Dedifferentiated amniotic fluid mesenchymal stem cell (primary cell): ENCODE measurements at regions not wholly inside any gene's neighbourhood (a gene's known extent, or its start where the extent isn't known, plus 50 kb on each side); places are given as distances from the start of the nearest gene placed in this dataset.

Experiments
- DNase-seq: peaks from one replicate; pipeline ENCODE4 v3.0.0-alpha.2; 2016; ENCODE audit errors: extremely low spot score

GRCh38 chr20:39111359-39112177 is 149.4 kb downstream of the DHX35 start:
- no peak for DNase-seq

DNA sequence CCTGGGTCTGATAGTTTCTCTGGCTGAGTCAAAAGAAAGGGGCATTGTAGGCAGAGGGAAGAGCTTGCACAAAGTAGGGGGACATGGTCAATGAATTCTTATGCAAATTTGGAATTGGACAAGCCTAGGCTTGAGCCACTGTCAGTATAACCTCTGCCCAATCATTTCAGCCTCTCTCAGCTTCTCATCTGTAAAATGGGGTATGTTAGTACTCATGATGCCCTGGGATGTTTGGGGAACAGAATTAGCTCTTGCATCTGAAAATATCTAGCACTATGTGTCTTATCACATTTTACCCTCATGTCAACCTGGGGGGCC is 148.6 kb downstream of the DHX35 start:
- DNase-seq: no peak

DNA sequence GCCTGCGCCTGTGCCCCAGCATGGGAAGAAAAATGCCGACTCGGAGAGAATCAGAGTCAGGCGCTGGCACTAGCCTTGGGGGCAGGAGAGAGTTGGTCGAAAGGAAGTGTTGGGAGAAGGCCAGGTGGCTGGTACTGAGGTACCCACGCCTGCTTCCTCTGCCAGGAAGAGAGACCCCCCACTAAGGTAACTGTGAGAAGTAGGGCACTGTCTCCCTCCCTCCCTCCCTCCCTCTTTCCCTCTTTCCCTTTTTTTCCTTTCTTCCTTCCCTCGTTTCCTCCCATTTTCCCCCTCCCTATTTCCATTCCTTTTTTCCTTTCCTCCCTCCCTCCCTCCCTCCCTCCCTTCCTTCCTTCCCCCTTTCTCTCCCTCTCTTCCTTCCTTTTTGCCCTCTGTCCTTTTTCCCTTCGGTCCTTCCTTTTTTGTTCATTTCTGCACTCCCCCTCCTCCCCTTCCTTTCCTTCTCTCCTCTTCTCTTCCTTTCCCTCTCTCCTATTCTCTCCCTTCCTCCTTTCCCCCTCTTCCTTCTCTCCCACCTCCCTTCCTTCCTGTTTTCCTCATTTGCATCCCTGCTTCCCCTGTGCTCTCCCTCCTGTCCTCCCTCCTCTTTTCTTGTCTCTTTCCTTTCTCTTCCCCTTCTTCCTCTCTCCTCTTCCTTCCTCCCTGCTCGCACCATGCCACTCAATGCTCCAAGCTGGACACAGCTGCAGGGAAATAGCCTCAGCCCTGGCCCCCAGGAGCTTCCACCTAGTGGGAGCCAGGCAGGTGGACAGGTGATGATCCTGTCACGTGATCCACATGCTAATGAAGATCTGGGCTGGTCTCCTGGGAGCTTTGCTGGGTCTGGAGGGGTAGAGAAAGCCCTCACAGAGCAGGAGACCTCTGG is 148.0 kb downstream of the DHX35 start:
- no peak for DNase-seq

GRCh38 chr20:39108746-39109145 is 146.6 kb downstream of the DHX35 start:
- no peak for DNase-seq

- no peak for DNase-seq
Measured at GRCh38 chr20:39107741-39108140, 145.6 kb downstream of the DHX35 start.

GRCh38 chr20:39106791-39107190 is 144.6 kb downstream of the DHX35 start:
- no peak for DNase-seq

DNA sequence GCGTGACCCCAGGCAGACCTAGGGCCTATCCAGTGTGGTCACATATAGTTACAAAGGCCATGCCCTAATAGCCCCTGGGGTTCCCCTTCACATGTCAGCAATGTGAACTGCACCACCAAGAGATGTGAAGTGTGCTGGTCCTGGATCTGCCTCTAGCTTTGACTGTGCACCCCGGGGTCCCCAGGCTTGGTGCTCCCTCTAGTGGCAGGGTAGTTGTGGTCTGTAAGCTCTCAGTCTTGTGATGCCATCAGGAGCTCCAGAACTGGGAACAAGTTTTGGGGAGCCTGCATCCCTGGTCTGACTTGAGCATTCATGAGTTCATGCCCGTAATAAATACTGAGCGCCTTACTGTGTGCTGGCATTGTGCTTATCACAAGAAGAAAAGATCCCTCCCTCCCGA is 143.4 kb downstream of the DHX35 start:
- no peak for DNase-seq

GRCh38 chr20:39103732-39104131 is 141.6 kb downstream of the DHX35 start:
- no peak for DNase-seq

DNA sequence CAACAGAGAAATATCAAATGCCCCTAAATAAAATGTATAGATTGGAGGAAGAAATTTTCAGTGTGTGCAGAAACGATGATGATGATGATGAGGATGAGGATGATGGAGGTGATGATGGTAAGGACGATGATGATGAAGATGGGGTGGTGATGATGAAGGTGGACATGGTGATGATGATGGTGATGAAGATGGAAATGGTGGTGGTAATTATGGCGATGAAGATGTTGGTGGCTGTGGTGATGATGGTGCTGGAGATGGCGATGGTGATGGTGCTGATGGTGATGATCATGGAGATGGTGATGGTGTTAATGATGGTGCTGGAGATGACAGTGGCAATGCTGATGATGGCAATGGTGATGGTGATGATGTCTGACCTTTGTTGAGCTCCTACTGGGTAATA is 141.2 kb downstream of the DHX35 start:
- no peak for DNase-seq

GRCh38 chr20:39101895-39102294 is 139.8 kb downstream of the DHX35 start:
- DNase-seq: no peak

GRCh38 chr20:39100691-39101090 is 138.5 kb downstream of the DHX35 start:
- no peak for DNase-seq

- DNase-seq: no peak
Measured at GRCh38 chr20:39097889-39098288, 135.7 kb downstream of the DHX35 start.

- DNase-seq: no peak
Measured at GRCh38 chr20:39095870-39096269, 133.7 kb downstream of the DHX35 start.

GRCh38 chr20:39094391-39094790 is 132.2 kb downstream of the DHX35 start:
- no peak for DNase-seq

- DNase-seq: no peak
Measured at GRCh38 chr20:39092733-39093410, 130.7 kb downstream of the DHX35 start.

DNA sequence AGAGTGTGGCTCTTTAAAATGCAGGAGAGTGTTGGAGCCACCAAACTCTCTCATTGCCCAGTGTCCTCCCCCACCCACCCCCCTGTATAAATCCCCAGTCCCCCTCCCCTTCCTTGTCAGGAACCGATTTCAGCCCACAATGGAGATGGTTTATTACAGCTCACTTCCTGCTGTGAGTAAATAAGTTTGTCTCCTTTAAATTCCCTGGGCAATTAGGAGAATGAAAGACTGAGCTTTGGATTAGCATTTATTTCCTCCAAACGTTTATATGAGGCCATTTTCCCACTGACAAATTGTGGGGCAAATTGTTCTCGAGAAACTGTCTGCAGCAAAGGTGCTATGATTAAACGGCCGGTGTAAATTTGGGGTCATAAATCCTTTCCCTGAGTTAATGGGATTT is 128.8 kb downstream of the DHX35 start:
- DNase-seq: no peak

- no peak for DNase-seq
Measured at GRCh38 chr20:39089797-39090196, 127.7 kb downstream of the DHX35 start.
